ENCODE measurements at regions not wholly inside any gene's neighbourhood (a gene's known extent, or its start where the extent isn't known, plus 50 kb on each side); places are given as distances from the start of the nearest gene placed in this dataset.

DNA sequence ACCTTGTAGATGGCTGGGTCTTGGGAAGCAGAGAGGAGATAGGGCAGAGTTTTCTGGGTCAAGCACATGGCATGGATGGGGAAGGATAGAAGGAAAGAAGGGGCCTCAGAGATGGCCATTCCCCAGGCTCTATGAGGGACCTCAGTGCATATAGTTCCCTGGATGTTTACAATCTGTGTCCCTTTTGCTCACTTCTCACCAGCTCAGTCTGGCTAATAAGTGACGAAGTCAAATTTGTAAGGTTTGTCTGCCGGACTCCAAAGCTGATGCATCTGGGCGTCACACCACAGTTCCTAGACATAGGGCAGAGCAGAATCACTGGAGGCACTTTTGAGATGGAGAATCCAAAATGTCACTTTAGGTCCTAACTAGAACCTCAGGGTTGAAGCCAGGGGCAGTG is 416.4 kb upstream of the PROX1 start:
- no peak for ATAC-seq (ENCODE audit: poor library complexity)
- no peak overlapping the region for H3K4me3 Mint-ChIP-seq
- H3K36me3 Mint-ChIP-seq (ENCODE audit: low read depth): no peaks in the 10 kb centered on the region
- H3K27me3 Mint-ChIP-seq: peaks cover 12% of the 10 kb centered on the region
- Histone ChIP-seq H3K9me3 (ENCODE audit: control insufficient read depth in 1 of 2, insufficient read depth in 1 of 2, low read length in 2 of 2) (peaks cover 0 to 6% of the 10 kb centered on the region in 2 experiments), H3K36me3 (ENCODE audit: insufficient read depth, low read length) (no peaks in the 10 kb centered on the region), H3K27me3 (ENCODE audit: control insufficient read depth in 1 of 2, insufficient read depth in 2 of 2, low read length in 2 of 2) (no peaks in the 10 kb centered on the region), H3K4me3 (ENCODE audit: low read length) (no peak overlapping the region), H3K4me1 (ENCODE audit: insufficient read depth, low read length) (no peaks in the 10 kb centered on the region), H3K27ac (ENCODE audit: low read depth in 1 of 2, low read length in 2 of 2) (no peak overlapping the region)
- ChIA-PET POLR2A (no interaction called here), CTCF (no interaction called here)
- peaks cover 1% of the 10 kb centered on the region for H3K9me3 Mint-ChIP-seq
- DNase-seq: no peak
- H3K4me1 Mint-ChIP-seq (ENCODE audit: low read depth): no peaks in the 10 kb centered on the region
- intact Hi-C loops (cut with DNase I, micrococcal nuclease): no loop called here
- TF ChIP-seq, protein P1, sequence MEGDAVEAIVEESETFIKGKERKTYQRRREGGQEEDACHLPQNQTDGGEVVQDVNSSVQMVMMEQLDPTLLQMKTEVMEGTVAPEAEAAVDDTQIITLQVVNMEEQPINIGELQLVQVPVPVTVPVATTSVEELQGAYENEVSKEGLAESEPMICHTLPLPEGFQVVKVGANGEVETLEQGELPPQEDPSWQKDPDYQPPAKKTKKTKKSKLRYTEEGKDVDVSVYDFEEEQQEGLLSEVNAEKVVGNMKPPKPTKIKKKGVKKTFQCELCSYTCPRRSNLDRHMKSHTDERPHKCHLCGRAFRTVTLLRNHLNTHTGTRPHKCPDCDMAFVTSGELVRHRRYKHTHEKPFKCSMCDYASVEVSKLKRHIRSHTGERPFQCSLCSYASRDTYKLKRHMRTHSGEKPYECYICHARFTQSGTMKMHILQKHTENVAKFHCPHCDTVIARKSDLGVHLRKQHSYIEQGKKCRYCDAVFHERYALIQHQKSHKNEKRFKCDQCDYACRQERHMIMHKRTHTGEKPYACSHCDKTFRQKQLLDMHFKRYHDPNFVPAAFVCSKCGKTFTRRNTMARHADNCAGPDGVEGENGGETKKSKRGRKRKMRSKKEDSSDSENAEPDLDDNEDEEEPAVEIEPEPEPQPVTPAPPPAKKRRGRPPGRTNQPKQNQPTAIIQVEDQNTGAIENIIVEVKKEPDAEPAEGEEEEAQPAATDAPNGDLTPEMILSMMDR (IDR thresholded peaks at IDR 0.05): no peak
- H3K27ac Mint-ChIP-seq: no peak overlapping the region

DNA sequence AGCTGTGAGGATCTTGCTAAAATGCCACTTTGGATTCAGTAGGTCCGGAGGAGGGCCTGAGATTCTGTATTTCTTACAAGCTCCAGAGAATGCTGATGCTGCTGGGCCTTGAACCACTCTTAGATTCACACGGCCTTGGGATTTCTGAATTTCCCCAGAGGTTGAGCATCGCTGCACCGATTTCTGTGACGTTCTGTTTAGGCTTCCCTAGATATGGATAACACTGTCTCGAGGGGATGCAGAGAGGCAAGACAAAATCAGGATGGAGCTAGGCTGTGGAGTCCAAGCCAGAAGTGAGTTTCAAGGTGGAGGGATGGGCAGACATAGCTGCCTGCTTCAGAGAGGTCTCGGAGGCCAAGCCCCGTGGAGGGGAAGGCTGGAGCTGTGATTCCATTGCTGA is 415.9 kb upstream of the PROX1 start:
- Histone ChIP-seq H3K27me3 (ENCODE audit: control insufficient read depth in 1 of 2, insufficient read depth in 2 of 2, low read length in 2 of 2) (no peaks in the 10 kb centered on the region), H3K36me3 (ENCODE audit: insufficient read depth, low read length) (no peaks in the 10 kb centered on the region), H3K9me3 (ENCODE audit: control insufficient read depth in 1 of 2, insufficient read depth in 1 of 2, low read length in 2 of 2) (peaks cover 0 to 6% of the 10 kb centered on the region in 2 experiments), H3K27ac (ENCODE audit: low read depth in 1 of 2, low read length in 2 of 2) (no peak overlapping the region), H3K4me3 (ENCODE audit: low read length) (no peak overlapping the region), H3K4me1 (ENCODE audit: insufficient read depth, low read length) (no peaks in the 10 kb centered on the region)
- ChIA-PET CTCF (no interaction called here), POLR2A (no interaction called here)
- Mint-ChIP-seq H3K4me3 (no peak overlapping the region), H3K27ac (no peak overlapping the region), H3K4me1 (ENCODE audit: low read depth) (no peaks in the 10 kb centered on the region), H3K36me3 (ENCODE audit: low read depth) (no peaks in the 10 kb centered on the region), H3K27me3 (peaks cover 12% of the 10 kb centered on the region), H3K9me3 (no peaks in the 10 kb centered on the region)
- no peak for ATAC-seq (ENCODE audit: poor library complexity)
- DNase-seq: no peak
- intact Hi-C loops (cut with DNase I, micrococcal nuclease): no loop called here
- TF ChIP-seq, protein P1 (IDR thresholded peaks at IDR 0.05): no peak

DNA sequence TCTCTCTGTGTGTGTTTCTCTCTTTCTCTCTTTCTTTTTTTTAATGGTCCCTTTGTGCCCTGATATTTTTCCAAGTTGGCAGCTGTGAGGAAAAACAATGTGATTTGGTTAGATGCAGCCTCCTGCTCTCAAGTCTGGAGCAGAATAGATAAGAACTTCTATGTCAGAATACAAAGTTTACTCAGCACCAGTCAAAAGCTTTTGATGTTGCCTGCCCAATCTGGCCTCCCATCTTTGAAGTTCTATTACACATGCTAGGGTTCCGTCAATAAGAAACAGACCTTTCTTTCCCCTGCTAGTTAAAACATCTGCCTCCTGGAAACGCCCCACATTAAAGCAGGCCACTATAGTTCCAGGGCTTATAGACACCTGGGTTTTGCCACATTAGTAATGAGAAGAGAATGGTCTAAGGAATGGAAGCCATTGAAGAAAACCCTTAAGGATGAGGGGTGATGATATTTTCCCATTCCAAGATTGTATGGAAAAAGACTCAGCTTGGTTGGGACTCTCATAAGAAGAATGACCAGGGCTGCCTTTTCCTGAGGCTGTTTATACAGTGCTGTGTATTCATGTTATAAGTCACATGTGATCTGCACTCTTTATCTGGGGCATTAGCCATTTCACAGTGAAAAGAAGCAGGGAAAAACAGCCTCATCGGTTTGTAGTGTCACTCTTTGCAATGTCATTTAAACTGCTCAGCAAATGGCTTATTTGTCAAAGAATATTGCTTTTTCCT is 414.7 kb upstream of the PROX1 start:
- no peaks in the 10 kb centered on the region for H3K4me1 Mint-ChIP-seq (ENCODE audit: low read depth)
- ChIA-PET CTCF (no interaction called here), POLR2A (no interaction called here)
- TF ChIP-seq, protein P1 (IDR thresholded peaks at IDR 0.05): no peak
- Histone ChIP-seq H3K27ac (ENCODE audit: low read depth in 1 of 2, low read length in 2 of 2) (no peak overlapping the region), H3K4me3 (ENCODE audit: low read length) (no peak overlapping the region), H3K27me3 (ENCODE audit: control insufficient read depth in 1 of 2, insufficient read depth in 2 of 2, low read length in 2 of 2) (no peaks in the 10 kb centered on the region), H3K36me3 (ENCODE audit: insufficient read depth, low read length) (no peaks in the 10 kb centered on the region), H3K9me3 (ENCODE audit: control insufficient read depth in 1 of 2, insufficient read depth in 1 of 2, low read length in 2 of 2) (peaks cover 0 to 6% of the 10 kb centered on the region in 2 experiments), H3K4me1 (ENCODE audit: insufficient read depth, low read length) (no peaks in the 10 kb centered on the region)
- ATAC-seq (ENCODE audit: poor library complexity) (no peak), DNase-seq (no peak)
- H3K27ac Mint-ChIP-seq: no peak overlapping the region
- intact Hi-C loops (cut with DNase I, micrococcal nuclease): no loop called here
- H3K4me3 Mint-ChIP-seq: no peak overlapping the region
- H3K27me3 Mint-ChIP-seq: peaks cover 12% of the 10 kb centered on the region
- H3K9me3 Mint-ChIP-seq: peaks cover 7% of the 10 kb centered on the region
- H3K36me3 Mint-ChIP-seq (ENCODE audit: low read depth): no peaks in the 10 kb centered on the region

All from CD4-positive, alpha-beta T cell (primary cell).